HG02623 (cell line): ENCODE measurements at regions not wholly inside any gene's neighbourhood (a gene's known extent, or its start where the extent isn't known, plus 50 kb on each side); places are given as distances from the start of the nearest gene placed in this dataset.

Source experiments
- ATAC-seq: cut with Tn5 transposase; IDR thresholded peaks from one replicate; pipeline ENCODE4 v1.9.1; 2021; ENCODE audit warnings: moderate library complexity; ENCODE audit not compliant: unreplicated experiment

DNA sequence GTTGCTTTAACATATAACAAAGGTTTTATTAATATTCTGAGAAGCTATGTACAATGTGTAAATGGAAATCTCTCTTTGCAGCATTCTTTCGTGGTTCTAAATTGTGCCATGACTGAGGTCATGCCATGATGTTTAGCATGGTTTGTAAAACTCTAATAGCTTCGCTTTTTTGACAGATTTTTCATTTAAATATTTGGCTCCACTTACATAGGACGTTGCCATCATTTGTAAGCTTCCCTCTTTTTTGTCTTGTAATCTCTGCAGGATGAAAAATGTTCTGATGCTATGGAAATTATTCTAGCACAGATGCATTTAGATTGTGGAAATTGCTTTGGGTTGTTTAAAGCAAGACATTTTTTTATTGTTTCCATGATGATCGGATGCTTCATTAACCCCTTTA lies 1054.8 kb downstream of the MAT2B start:
- ATAC-seq: no peak

DNA sequence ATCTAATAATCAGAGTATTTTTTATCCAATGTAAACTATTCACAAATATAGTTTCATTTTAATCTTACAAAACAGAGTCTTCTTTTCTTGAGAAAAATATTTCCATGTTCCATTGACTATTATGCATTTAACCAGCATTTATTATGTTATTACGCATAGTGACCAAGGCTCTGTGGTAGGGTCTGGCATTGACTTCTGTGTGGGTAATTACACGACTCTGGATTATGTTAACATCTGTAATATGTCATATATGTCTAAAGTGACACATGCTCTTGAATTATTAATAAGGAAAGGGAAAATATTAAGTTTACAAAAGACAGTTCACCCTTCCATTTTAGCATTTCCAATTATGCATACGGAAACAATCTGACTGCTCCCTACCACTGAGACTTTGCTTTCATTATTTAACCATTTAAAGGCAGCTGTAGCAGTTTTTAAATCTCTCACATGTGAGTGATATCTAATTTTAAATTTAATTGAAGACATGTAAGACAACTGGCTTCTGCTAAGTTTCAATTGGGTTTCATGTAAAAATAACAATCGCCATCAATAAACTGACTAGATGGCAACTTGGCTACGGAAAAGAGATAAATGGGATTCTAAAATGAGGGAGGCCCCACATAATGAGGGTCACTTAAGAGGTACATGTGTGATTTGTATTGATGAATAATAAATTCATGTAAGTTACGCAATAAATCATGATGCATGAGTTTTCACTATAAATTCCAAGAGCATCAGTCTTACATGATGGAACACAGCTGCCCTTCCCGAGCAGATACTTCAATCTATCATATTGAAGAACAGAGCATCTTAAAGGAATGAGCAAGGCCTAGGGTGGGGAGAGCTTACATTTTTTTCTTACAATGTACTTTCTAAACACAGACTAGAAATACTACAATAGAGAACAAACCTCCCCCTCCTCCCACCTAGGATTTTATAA lies 1056.8 kb downstream of the MAT2B start:
- ATAC-seq: no peak

DNA sequence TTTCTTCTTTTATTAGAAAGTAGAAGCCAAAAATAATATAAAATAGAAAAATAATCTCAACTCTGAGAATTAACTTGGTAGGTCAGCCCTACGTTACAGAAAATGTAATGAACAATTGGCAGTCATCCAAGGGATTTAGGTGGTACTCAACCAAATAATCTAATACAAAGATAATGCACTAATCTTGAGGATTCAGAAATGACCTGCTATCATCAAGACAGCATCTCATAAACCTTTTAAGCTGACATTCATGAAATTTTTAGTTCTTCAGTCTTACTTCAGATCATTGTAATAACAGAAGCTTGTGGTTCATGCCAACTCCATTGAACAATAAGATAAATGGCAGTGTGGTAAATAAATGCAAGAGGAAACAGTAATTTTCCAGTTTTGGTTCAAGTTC lies 1058.0 kb downstream of the MAT2B start:
- ATAC-seq: no peak

GRCh38 chr5:164573397-164573796 lies 1068.0 kb downstream of the MAT2B start:
- no peak for ATAC-seq

DNA sequence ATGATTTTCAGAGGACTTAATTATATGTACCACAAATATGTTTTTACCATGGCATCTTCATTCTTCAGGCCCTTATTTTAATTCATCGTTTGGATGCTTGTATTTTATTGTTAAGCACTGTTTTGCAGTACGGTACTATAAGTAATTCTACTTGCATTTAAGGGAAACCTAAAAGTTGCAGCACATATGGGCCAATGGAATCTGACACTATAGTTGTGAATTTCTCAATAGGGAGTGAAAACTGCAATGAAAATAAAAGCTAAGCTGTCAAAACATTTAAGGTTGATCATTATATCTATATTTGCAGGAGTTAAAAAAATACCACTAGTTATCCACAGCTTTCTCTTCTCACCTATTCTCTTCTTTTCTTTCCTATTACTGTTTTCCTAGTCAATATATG lies 1071.8 kb downstream of the MAT2B start:
- ATAC-seq: no peak

- no peak for ATAC-seq
Observed at GRCh38 chr5:164577742-164578141, 1072.3 kb downstream of the MAT2B start.

DNA sequence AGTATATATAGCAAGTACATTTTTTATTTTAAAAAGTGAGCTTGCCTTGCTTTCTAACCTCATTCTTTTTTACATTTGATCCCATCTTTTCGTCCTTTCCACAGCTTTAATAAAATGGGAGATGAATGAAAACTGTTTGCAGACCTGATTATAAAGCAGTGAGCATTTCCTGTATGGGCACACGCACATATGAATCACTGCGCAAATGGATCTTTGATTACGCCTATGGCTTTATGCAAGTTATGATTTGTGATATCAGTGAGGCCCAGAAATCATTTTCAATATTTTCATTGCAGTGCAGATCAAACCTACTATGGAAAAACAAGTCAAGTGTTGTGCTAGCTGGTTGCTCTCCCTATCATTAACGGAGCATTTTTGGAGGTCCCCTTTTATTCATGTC lies 1073.0 kb downstream of the MAT2B start:
- no peak for ATAC-seq

DNA sequence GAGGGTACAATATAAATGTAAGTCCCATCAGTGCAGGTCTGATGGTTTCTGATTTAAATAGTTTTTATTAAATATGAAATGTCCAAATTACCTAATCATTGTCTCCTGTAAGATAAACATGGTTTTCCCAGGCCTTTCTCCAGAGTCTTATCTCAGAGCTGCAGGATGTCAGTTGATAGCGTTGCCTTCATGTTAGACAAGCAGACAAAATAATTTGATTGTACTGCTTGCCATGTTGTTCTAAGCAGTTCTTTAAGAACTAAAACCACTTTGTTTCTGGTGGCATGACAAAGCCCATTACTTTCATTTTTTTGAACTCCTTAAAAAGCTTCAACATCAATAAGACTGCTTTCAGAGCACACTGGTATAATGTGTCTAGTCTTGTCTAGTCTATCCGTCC lies 1073.5 kb downstream of the MAT2B start:
- ATAC-seq: no peak

GRCh38 chr5:164580155-164580554 lies 1074.7 kb downstream of the MAT2B start:
- no peak for ATAC-seq

DNA sequence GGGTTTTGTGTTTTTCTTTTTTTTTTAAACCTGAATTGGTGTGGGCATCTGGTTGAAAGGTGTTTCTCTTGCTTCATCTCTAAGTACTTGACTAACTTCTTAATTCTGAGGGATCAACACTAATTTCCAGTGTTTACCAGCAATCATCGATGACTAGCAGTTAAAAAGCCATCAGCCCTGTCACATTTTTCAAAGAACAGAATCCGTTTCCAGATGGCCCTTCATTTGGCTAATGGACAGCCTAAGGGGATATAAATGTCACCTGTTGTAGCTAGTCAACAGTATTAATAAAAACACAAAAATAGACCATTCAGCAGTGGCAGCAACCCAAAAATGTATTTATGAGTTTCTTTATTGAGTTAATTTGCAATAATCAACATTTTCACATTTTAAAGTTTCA lies 1076.5 kb downstream of the MAT2B start:
- ATAC-seq: no peak

DNA sequence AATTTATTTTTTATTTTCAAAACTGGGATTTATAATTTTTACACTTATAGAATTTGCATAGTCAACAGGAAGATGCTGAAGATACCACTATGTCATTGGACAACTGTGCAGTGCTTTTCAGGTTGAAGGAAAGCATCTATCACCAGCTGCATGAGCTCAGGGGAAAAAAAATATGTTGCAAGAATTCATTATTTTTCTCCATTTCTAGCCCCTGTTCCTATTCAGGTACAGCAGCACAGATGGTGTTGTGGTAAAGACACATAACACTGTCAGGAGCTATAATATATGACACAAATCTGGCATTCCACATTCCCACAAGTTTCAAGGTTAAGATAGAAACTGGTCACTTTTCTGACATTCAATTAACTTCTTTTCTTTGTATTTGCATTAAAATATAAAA lies 1088.6 kb downstream of the MAT2B start:
- no peak for ATAC-seq

GRCh38 chr5:164597293-164597900 lies 1092.0 kb downstream of the MAT2B start:
- peak; percentile 92 for ATAC-seq

GRCh38 chr5:164600274-164600673 lies 1094.9 kb downstream of the MAT2B start:
- ATAC-seq: no peak

- ATAC-seq: no peak
Observed at GRCh38 chr5:164600929-164601535, 1095.6 kb downstream of the MAT2B start.

GRCh38 chr5:164608507-164608906 lies 1103.1 kb downstream of the MAT2B start:
- ATAC-seq: no peak

DNA sequence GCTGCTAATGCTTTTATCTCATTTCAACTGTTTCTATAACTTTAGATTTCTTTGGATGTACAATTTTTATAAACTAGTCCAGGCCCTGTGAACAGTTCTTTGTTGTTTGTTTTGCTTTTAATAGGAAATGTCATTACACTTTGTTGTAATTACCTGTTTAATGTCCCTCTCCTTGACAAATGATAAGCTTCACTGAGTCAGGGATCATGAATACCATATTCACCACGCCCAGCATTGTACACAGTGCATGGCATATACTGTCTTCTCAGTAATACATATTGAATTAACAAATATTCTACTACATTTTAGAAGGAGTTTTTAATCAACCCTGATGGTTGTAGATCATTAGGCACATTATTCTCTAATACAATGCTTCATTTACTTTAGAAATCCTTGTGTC lies 1105.0 kb downstream of the MAT2B start:
- no peak for ATAC-seq

DNA sequence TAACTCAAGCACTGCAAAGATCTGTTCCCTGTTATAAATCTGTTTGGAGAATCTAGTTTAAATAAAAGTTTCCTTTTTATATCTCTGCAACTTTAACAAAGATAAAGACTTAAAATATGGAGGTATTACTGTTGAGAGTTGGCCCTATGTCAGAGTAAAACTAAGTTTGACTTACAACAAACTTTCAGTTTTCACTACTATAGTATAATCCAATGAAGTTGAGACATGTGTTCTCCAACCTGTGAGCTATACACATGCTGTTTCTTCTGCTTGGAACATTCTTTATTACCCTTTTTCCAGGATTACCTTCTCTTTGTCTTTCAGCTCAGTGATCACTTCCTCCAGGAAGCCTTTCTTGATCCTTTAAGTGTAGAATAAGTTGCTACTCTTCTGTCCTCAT lies 1109.3 kb downstream of the MAT2B start:
- ATAC-seq: no peak

DNA sequence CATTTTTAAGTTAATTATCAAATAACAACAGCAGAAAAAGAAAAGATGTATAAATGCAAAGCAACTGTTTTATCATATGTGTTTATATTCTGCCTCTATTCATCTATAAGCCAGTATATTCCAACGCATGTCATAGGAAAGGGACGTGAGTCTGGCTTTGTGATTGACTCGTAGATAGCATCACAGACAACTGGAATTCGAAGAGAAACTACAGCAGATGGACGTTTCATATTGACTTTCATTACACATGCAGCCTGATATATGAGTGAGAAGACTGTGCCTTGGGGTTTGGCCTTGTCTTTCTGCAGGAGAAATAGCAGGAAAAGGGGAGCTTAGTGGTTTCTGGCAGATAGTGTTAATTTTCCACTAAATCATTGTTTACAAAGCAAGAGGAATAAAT lies 1111.9 kb downstream of the MAT2B start:
- no peak for ATAC-seq

GRCh38 chr5:164627021-164627420 lies 1121.6 kb downstream of the MAT2B start:
- no peak for ATAC-seq

- no peak for ATAC-seq
Observed at GRCh38 chr5:164636456-164636855, 1131.0 kb downstream of the MAT2B start.

GRCh38 chr5:164637931-164638521 lies 1132.6 kb downstream of the MAT2B start:
- no peak for ATAC-seq

- ATAC-seq: no peak
Observed at GRCh38 chr5:164649266-164649665, 1143.8 kb downstream of the MAT2B start.
